Suppressor macrophage treated with lipopolysaccharide for 4 hours (primary cell): ENCODE measurements at regions not wholly inside any gene's neighbourhood (a gene's known extent, or its start where the extent isn't known, plus 50 kb on each side); places are given as distances from the start of the nearest gene placed in this dataset.

Experiments
- DNase-seq: peaks from one replicate; pipeline ENCODE4 v3.0.0-alpha.2; 2020

DNA sequence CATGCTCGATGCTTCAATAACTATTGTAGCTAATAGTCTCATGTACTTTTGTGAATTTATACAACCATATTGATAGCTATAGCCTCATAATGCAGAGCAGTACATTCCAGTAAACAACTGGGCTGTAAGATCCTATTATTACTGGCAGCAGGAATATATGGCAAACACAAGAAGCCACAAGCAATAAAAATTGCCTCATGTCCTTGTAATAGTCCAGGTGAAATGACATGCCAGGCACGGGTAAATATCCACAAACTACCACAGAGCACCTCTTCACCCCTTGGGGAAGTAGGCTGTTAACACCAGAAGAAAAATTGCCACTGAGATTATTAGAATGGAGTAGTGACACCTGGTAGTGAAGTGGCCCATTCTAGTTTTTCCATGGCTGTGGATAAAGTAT lies 158.3 kb downstream of the MTX2 start:
- no peak for DNase-seq

DNA sequence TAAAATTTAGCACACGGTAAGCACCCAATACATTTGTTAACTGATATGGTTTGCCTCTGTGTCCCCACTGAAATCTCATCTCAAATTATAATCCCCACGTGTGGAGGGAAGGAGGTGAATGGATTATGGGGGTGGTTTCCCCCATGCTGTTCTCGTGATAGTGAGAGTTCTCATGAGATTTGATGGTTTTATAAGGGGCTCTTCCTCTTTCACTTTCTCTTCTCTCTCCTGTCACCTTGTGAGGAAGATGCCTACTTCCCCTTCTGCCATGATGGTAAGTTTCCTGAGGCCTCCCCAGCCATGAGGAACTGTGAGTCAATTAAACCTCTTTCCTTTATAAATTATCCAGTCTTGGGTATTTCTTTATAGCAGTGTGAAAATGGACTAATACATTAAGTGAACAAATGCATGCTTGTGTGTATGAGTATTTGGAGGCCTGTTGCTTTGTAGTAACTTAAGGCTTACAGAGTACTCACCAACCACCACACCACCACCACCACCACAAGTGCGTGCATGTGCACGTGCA lies 159.8 kb downstream of the MTX2 start:
- peak; percentile 9 for DNase-seq

DNA sequence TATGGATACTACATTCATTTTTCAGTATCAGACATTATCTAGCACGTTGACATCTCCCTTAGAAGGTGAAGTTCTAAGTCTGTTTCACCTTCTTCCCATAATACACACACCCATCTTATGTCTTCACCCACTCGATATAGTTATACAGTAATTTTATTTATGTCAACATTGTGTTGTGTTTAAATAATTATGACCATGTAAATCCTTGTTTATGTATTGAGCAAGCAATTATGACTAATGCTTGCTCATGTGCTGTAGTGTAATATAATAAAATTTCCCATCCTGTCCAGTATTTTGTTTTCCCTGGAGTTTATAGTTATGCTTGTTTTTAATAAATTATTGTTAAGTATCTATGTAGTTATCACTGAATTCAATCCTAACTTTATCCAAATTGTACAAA lies 163.2 kb downstream of the MTX2 start:
- no peak for DNase-seq

DNA sequence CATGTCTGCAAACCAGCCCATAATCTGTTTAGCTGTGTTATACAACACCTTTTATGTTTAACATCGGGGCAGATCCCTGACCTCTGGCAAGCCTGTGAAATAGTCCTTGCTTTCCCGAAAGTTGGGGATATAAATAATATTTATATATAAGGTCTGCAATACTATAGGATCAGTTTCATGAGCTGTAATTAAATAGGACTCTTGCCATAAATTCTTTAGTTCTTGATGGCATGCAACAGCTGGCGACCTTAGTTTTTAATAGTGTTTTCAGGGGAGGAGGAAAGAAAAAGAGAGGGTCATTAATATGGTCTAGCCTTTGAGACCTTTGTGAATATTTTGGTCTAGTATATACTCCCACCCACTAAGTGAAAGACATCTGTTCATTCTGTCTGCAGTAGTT lies 166.5 kb downstream of the MTX2 start:
- no peak for DNase-seq

DNA sequence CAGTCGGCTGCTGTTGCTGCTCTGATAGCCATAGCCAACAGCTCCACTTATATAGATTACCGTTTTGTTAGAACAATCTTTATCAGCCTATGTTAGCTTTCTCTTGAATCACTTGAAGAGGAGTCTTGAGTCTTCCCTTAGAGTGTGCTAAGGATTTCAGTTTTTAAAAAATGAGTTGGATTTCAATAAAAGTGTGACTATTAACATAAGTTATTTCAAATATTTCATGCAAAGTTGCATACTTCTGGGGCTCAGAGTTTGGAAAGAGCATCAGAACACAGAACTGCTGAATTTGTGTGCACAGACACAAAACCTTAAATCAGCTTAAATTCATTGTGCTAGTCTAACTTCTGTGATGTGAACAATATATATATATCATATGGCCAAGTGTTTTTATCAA lies 174.7 kb downstream of the MTX2 start:
- no peak for DNase-seq

DNA sequence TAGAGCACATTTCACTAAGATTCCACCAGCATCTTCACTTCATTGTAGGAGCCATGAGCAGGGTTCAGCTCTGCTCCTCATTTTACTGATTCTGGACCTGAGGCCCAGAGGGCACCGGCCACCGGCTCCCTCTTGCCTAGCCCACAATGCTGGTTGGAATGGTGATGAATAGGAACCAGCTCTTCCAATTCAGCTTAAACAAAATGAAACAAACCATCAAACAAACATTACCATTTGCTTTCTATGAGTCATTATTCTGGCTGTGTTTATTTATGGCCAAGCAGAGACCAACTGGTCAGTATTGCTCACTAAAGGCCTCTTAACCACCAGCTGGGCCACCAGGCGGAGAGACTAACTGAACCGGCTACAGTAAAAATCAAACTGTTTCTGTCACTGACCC lies 176.7 kb downstream of the MTX2 start:
- DNase-seq, result no peak

DNA sequence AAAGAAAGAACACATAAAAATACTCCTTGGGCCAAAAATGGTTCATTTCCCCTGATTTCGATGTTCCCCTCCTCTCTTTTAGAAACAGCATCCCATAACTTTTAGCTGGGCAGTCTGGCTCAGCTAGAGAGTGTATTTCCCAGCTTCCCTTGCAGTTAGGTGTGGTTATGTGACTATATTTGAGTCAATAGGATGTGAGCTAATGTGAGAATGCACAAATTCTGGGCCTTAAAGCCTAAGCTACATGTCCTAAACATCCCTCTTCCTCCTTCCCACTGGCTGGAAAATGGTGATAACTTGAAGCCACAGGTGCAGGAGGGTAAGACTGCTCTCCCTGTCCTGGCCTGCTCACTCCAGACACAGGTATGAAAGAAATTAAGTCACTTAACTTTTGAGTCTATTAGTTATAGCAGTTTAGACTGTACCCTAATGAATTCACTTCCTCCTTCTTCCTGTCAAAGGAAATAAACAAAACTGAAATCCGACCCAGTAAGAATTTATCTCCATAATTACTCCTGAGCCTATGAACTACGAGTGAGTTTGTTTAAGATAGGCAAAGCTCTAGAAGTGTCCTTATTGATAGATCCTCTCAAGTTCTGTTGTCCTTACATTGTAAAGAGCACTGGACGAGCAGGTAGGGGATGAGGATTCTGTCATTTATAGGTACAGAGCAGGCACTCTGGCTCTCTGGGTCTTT lies 177.6 kb downstream of the MTX2 start:
- DNase-seq, result no peak

DNA sequence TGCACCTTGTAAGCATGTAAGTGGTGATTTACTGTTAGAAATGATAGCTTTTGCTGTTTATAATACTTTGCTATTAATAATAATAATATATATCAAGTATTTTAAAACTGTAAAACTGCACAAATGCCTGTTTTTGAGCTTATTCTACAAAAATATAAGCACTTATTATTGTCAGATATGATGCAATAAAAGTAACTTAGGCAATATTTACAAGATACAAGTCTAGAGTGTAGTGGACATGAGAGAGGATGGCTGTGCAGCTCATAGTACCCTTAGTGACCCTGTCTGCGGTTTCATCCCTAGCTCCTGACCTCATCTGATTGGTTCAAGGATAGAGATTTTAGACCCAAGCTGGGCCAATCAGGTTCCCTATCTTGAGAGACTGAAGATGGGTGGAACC lies 178.4 kb downstream of the MTX2 start:
- no peak for DNase-seq

DNA sequence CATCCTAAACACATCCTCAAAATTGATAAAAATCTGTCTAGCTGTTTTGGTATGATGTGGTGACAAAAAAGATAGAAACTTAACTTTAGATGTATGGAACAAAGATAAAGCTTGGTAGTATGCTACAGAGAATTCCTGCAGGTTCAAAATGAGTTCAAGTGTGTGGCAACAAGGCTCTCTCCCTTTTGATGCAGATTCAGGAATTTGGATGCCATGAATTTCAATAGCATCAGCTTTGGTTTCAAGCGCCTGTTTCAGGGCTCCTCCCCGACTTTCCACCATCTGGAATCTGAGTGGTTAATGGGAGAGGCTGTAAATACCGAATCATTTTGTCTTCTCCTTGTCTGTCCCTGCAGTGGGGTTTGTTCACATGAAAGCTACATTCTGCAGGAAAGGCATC lies 180.6 kb downstream of the MTX2 start:
- DNase-seq, result no peak

DNA sequence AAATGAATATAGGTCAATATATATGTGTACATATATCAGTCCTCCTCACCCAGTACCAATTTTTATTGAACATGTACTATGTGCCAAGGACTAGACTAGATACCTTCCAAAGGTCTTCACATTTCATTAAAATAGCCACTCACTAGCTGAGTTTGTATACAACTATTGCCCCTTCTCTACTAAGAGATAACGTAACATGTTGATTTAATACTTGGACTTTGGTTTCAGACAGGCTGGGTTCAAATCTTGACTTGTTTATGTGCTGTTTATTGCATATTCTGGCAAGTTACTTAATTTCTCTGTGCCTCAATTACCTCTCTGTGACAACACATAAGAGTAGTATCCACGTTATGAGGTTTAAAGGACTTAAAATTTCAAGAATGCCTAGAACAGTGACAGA lies 184.5 kb downstream of the MTX2 start:
- no peak for DNase-seq

DNA sequence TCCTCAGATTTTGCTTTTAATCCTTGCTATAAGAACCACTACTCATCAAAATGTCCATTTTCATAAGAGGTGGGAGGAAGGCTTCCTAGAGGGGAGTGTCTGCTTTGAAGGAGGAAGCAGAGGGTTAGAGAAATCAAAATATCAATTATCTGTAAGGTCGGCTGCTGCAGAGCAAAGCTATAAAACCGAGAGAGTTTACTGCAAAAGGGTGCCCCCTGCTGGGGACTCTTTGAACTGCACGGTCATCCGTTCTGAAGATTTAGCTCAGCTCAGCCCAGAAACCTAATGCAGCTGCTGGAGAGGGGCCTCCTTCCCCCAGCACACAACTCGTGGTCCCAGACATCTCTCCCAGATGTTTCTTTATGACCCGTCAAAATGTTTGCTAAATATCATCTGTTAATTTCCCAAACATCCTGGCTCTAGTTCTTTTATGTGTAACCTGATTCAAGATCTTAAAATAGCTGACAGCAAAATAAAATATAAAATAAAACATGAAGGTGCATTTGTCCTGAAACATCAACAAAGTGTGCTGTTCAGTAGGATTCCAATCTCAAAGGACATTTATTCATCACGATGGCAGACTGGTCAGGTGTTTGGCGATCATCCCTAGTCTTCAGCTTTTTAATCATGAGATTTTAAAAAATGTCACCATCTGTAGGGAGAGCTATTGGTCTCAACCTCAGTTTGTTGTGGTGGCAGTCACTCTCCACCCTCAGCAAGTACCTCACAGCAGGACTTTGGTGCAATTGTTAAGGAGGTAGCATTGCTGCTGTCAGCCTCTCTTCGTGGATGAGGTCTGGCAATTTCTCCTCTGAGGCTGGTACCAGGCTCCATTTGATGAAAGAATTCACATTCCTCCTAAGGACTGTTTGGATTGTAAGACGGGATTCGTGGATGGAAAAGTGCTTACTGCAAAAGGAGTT lies 185.9 kb downstream of the MTX2 start:
- peak; percentile 85 for DNase-seq

DNA sequence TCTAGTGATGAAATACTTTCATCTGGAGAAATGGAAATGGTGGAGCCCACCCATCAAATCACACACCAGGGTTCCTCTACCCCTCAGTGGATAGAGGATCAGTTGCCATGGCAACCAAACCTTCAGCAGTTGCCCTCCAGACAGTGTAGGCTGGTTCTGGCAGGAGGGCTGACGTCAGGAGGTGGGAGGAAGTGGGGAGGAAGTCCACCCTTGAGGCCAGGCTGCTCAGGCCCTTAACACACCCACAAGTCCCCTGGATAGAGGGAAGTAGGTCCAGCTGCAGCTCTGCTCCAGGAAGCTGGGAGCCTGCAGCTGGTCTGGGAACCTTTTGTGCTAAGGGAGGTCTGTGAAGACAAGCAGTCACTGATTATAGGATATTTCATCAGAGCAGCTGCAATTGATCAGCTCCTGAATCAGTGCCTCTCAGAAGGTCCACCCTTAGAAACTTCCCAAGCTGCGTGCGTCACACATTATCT lies 186.6 kb downstream of the MTX2 start:
- DNase-seq, result no peak

DNA sequence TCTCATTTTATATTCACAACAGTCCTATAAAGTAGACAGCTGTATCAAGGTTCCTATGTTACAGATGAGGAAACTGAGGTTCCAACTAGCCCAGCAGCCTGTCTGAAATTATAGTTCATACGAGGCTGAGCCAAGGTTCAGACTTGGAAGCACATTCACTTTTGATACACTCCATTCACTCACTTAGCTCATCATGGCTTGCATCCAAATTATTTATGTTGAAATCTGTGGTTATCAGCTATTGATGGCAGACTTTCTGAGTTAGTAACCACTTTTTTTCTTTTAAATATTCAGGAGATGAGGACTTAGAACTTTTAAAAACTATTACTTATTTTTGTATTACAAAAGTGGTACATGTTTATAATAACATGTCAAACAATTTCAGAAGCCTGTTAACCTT lies 188.2 kb downstream of the MTX2 start:
- no peak for DNase-seq

DNA sequence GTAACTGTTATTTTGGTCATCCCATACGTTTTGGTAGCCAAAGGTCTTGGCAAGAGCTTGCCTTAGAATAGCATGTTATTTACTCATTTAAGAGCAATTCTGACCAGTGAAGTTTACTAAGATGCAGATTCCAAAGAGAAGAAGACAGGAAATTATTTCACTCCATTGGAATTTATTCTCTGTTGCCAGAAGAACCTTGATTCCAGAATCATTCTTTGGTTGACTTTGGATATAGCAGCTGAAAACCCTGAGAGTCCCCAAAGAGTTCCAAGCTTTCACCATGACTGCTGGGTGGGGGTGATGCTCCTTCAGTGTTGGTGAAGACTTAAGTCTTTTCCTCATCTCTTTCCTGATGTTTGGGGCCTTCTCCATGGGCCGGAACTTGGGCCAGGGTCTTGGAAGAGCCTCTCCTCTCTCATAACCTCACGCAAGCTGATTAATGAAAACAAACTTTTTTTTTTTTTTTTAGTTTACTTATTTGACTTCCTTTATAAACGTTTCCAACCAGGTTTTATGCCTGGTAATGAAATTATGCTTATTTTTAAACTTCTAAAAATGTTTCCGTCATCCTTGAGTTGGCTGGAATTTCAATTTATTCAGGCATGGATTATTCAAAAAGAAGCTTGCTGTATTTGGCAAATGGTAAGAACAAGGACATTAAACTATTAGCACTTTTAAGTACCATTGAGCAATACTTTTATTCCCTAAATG lies 192.0 kb downstream of the MTX2 start:
- DNase-seq, result no peak

DNA sequence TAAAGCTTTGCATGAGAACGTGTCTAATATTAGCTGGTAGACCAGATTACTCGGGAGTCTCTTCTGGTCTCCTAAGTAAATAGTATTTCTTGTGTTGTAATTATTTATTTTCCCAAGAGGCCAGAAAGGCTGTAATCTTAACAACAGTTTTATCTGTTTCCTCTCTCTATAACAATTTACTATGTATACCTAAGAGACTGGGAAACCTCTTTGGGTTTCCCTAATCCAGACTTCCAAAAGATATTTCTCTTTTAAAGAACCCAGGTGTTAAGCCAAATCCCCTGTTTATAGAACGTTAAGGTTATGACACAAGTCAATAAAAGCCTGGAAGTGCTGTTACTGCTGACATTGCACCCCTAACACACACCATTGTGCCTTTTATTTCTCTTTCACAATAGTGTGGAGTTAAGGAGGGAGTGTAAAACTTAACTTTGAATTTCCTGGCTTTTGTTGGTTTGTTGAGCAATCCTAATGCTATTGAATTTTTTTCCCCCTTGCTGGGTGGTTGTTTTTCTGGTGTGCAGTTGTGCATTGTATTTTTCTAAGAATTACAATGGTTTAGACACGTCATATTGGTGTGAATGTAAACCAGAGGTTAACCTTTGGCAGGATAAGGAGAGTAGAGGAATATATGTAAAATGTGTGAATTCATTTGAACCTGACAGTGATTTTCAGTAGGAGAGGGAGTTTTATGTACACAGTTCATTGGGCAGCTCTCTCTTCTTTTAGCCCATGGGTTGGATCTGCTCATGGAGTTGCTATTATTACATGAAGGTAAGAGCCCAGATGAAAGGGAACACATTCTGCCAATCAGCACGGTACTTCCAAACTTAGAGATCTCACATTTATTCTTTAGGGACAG lies 192.8 kb downstream of the MTX2 start:
- DNase-seq, result no peak

DNA sequence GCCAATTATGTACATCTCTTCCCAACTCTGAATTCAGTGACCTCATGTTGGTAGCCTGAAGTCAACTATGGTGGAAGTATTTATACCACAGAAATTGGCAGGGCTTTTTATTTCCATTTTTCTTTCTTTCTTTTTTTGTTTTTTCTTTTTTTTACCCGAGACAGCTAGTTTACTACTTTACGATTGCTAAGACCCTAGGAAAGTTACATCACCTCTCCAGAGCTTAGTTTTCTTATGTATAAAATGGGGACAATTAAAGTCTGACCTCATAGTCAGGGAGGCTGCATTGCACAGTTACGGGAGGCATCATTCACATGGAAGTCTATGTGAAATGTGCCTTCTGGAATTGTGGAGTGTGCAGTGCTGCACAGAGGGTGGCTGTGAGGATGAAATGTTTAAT lies 194.3 kb downstream of the MTX2 start:
- no peak for DNase-seq

DNA sequence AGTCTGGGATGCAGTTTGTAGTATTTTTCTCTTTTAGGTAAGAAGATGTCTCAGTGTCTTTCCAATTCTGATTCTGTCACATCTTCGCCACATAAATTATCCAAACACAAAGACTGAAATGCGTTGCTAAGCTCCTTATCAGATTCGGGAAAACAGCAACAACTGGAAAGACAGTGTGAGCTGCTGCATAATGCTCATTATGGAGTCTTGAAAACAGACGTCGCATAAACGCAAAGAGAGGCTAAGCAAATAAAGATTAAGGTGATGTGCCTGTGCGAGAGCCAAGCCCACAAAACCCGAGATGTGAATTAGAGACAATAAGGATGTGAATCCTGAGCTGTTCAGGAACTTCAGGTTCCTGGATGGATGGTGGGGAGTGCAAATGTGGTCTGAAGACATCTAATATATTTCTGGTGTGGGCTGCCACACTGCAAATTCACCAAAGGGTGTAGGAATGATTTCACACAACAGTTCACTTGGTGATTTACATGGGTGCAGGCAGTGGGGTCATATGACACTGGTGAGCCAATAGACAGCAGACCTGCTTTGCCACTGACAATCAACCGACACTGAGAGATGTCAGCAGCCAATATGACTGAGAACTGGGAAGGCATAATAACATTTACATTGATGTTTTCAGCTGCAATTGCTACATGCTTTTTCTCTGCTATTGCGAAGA lies 195.8 kb downstream of the MTX2 start:
- DNase-seq, result no peak

DNA sequence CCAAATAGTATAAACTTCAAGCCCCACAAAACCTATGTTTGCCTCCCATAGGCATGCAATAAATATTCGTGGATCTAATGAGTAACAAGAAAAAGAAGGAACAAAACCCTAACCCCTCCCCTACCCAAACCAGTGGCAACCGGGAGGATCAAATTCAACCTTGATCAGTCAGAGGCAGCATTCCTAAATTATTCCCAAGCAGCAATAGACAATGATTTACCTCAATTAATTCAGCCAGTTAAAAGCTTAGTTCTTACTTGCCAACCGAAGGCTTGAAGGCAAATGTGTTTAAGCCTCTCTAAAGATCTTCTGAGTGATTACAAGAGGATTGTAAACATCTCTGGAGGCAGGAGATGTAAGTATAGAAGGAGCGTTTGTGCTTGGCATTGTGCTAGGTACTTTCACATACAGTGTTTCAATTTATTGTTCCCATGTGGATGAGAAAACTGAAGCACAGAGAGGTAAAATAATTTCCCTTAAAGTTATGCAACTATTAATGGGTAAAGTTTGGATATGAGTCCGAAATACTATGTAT lies 197.7 kb downstream of the MTX2 start:
- DNase-seq, result no peak

DNA sequence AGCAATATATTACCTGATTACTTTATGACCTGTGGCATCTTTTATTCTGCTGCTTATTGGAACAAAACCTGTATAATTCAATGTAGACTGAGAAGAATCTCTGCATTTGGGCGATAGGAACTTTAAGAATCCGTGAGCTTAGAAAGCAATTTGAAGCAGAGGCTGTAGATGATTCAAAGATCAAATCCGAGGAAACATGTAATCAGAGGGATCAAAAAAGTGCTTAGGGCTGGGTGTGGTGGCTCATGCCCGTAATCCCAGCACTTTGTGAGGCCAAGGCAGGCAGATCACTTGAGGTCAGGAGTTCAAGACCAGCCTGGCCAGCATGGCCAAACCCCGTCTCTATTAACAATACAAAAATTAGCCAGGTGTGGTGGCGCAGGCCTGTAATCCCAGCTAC lies 198.4 kb downstream of the MTX2 start:
- no peak for DNase-seq

DNA sequence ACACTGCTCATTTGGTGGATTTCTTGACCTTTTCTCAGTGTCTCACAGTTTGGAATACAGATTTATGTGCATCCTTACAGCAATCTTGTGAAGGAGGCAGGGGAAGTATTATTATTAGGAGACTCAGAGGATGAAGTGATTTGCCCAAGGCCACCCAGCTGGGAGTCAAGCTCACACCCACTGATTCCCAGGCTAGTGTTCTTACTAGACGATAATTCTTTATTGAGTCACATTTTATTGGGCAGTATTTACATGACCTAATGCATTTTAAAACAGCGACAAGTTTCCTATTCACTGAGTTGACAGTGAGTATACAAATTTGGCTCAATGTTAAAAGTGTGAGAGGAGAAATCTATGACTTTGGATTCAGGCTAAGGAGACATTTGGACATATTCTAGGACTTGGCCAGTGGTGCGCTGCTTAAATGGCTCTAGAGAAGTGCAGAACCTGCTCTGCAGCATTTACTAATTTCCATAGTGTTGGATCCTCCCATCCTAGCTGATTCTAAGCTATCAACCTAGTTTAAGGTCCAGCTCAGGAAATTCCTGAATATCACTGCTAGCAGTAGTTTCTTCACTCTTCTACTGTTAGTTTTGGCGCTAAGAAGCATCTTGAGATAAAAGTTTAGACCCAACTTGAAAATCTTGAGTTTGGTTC lies 199.3 kb downstream of the MTX2 start:
- no peak for DNase-seq

DNA sequence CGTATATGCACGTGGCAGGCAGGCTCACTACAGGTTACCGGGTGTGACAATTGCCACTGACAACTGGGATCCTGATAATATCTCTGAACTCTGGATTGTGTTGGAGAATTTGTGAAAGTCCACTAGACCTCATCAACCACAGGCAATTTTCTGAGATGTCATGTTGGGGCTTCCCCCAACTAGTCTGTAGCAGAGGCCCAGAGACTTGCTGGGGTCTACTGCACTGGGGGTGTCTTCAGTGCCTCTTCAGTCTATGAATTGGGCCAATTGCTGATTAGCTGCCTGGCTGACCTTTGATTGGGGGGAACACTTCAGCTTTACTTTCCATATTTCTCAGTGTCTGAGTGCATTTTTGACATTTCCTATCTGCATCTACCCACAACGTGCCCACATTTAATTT lies 201.5 kb downstream of the MTX2 start:
- no peak for DNase-seq
